Thyroid gland (tissue), 4 donors: ENCODE measurements at regions not wholly inside any gene's neighbourhood (a gene's known extent, or its start where the extent isn't known, plus 50 kb on each side); places are given as distances from the start of the nearest gene placed in this dataset.

ENCODE experiments used
- POLR2A ChIP-seq, 2 donors: fragments of 450-650 bp; IDR thresholded peaks; one replicate each; pipeline ENCODE4 v1.6.1; 2017; ENCODE audit warnings: antibody characterized with exemption in 2 of 2, mild to moderate bottlenecking in 2 of 2, moderate library complexity in 1 of 2
- TF ChIP-seq, protein P1 (sequence below), 6 experiments: fragments of 200-600 bp in 3 of 6; fragments of 450-650 bp in 3 of 6; sonication (generic) in 3 of 6; IDR thresholded peaks; one replicate each; pipeline ENCODE4 v1.5.1; 2016 to 2019; ENCODE audit warnings: antibody characterized with exemption in 6 of 6, mild to moderate bottlenecking in 2 of 6, inconsistent platforms in 1 of 6, moderate library complexity in 1 of 6

DNA sequence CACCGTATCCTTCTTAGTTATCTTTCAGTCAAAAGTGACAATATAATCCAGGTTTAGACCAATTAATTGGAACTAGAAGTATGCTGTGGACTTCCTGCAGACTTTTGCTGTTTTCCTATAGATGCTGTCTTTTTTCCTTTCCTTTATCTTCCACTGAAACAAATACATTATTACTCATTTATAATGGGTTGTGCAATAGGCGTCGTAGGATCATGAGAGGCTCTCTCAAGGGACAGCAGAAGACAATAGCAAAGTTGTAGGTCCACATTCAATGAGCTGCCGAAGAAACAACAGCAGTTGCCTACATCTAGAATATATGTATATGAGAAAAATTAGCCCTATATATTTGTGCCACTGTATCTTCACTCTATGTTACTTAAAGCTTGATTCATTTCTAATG is 371.6 kb downstream of the AMY1C start:
- TF ChIP-seq, protein P1, sequence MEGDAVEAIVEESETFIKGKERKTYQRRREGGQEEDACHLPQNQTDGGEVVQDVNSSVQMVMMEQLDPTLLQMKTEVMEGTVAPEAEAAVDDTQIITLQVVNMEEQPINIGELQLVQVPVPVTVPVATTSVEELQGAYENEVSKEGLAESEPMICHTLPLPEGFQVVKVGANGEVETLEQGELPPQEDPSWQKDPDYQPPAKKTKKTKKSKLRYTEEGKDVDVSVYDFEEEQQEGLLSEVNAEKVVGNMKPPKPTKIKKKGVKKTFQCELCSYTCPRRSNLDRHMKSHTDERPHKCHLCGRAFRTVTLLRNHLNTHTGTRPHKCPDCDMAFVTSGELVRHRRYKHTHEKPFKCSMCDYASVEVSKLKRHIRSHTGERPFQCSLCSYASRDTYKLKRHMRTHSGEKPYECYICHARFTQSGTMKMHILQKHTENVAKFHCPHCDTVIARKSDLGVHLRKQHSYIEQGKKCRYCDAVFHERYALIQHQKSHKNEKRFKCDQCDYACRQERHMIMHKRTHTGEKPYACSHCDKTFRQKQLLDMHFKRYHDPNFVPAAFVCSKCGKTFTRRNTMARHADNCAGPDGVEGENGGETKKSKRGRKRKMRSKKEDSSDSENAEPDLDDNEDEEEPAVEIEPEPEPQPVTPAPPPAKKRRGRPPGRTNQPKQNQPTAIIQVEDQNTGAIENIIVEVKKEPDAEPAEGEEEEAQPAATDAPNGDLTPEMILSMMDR (IDR thresholded peaks at IDR 0.05): no peak
- no peak for TF ChIP-seq POLR2A (IDR thresholded peaks at IDR 0.05)
